Endothelial cell of umbilical vein (primary cell): ENCODE measurements at regions not wholly inside any gene's neighbourhood (a gene's known extent, or its start where the extent isn't known, plus 50 kb on each side); places are given as distances from the start of the nearest gene placed in this dataset.

Experiments
- BruUV-seq: library from RNA; stranded (reverse); fragments of 400-500 nt; replicated peaks from 2 replicates; lab custom pipeline; 2021; lab: Mats Ljungman, UMichigan
- CTCF ChIA-PET: fragments of 300-600, 350-600 bp; sonication (Branson Sonifier 250); formaldehyde crosslinking; loops from one replicate; lab custom pipeline; 2021; ENCODE audit warnings: antibody characterized with exemption, inconsistent platforms; lab: Charles Lee
- POLR2A ChIA-PET: fragments of 300-600, 350-600 bp; sonication (Branson Sonifier 250); formaldehyde crosslinking; loops from one replicate; lab custom pipeline; 2021; ENCODE audit warnings: antibody characterized with exemption, inconsistent platforms; lab: Charles Lee
- DNase-seq: peaks from one replicate; pipeline ENCODE4 v3.0.0-alpha.2; 2011; ENCODE audit warnings: low read depth, low spot score
- FAIRE-seq: peaks from 2 replicates; lab custom pipeline; 2011; peaks lifted over from hg19 to GRCh38; lab: Jason Lieb, UNC
- H2AFZ ChIP-seq: 2 replicates; pipeline ENCODE4 v1.6.0; 2012; ENCODE audit warnings: low read depth, low read length, control low read depth, inconsistent platforms
- H3K27ac ChIP-seq: 2 replicates; pipeline ENCODE4 v1.5.1; 2011; ENCODE audit warnings: low read depth, mild to moderate bottlenecking, control low read depth, low read length, moderate library complexity; ENCODE audit not compliant: insufficient read depth
- H3K27me3 ChIP-seq, 2 experiments: 2 replicates each; pipeline versions ENCODE4 v1.6.0 to v1.6.1; 2011; ENCODE audit warnings: low read length in 2 of 2, mixed read lengths in 1 of 2; ENCODE audit not compliant: control insufficient read depth in 2 of 2, insufficient read depth in 2 of 2
- H3K36me3 ChIP-seq, 2 experiments: 2 replicates in 1 of 2; 3 replicates in 1 of 2; pipeline ENCODE4 v1.5.1; 2011; ENCODE audit warnings: low read length in 2 of 2, mild to moderate bottlenecking in 1 of 2, moderate library complexity in 1 of 2; ENCODE audit not compliant: control insufficient read depth in 2 of 2, insufficient read depth in 2 of 2; ENCODE audit errors: extremely low read depth in 1 of 2
- H3K4me1 ChIP-seq: 3 replicates; pipeline ENCODE4 v1.5.1; 2011; ENCODE audit warnings: mild to moderate bottlenecking, low read length; ENCODE audit not compliant: control insufficient read depth, insufficient read depth; ENCODE audit errors: extremely low read depth
- H3K4me2 ChIP-seq: 2 replicates; pipeline ENCODE4 v1.6.1; 2011; ENCODE audit warnings: low read length, control low read depth, mixed read lengths; ENCODE audit not compliant: insufficient read depth
- H3K4me3 ChIP-seq, 3 experiments: fragments of 200-600 bp in 1 of 3; sonication (generic), shearing (Covaris generic) in 1 of 3; replicated peaks in 1 of 3; 2 replicates each; pipeline ENCODE4 v1.5.1; 2011 to 2016; ENCODE audit warnings: control low read depth in 3 of 3, low read length in 3 of 3, mild to moderate bottlenecking in 2 of 3, inconsistent platforms in 1 of 3, low read depth in 1 of 3, moderate library complexity in 1 of 3; ENCODE audit not compliant: insufficient read depth in 1 of 3
- H3K79me2 ChIP-seq: 2 replicates; pipeline ENCODE4 v1.6.0; 2012; ENCODE audit warnings: low read length, inconsistent platforms; ENCODE audit not compliant: control insufficient read depth, insufficient read depth
- H3K9ac ChIP-seq: replicated peaks from 2 replicates; pipeline ENCODE3; 2011; ENCODE audit warnings: low read length, control low read depth; ENCODE audit not compliant: insufficient read depth; ENCODE audit errors: extremely low read depth
- H3K9me1 ChIP-seq: replicated peaks from 3 replicates; pipeline ENCODE4 v1.6.0; 2011; ENCODE audit warnings: mild to moderate bottlenecking, low read length; ENCODE audit not compliant: control insufficient read depth, insufficient read depth; ENCODE audit errors: extremely low read depth
- H3K9me3 ChIP-seq: replicated peaks from 2 replicates; pipeline ENCODE4 v1.5.1; 2012; ENCODE audit warnings: low read length, inconsistent platforms; ENCODE audit not compliant: control insufficient read depth, insufficient read depth
- H4K20me1 ChIP-seq: replicated peaks from 2 replicates; pipeline ENCODE3; 2011; ENCODE audit warnings: mild to moderate bottlenecking, low read length; ENCODE audit not compliant: control insufficient read depth, insufficient read depth; ENCODE audit errors: extremely low read depth
- EZH2 ChIP-seq: IDR thresholded peaks from 2 replicates; pipeline ENCODE4 v1.6.1; 2012; ENCODE audit warnings: borderline replicate concordance, low read depth, mild to moderate bottlenecking, moderate library complexity, low read length, inconsistent platforms; ENCODE audit not compliant: severe bottlenecking
- FOS ChIP-seq: IDR thresholded peaks from 2 replicates; pipeline ENCODE4 v1.6.1; 2011; ENCODE audit warnings: mild to moderate bottlenecking, low read length, moderate library complexity, borderline replicate concordance; ENCODE audit not compliant: insufficient read depth
- GATA2 ChIP-seq: IDR thresholded peaks from 2 replicates; pipeline ENCODE4 v1.7.0; 2011; ENCODE audit warnings: low read depth, mild to moderate bottlenecking, moderate library complexity, mixed read lengths, low read length; ENCODE audit not compliant: insufficient read length, insufficient read depth
- JUN ChIP-seq: IDR thresholded peaks from 2 replicates; pipeline ENCODE4 v1.6.1; 2011; ENCODE audit warnings: borderline replicate concordance, low read depth; ENCODE audit not compliant: insufficient read length, insufficient read depth
- MYC ChIP-seq: IDR thresholded peaks from one replicate; pipeline ENCODE4 v1.6.1; 2011; ENCODE audit warnings: mild to moderate bottlenecking, low read depth, low read length
- POLR2A ChIP-seq: IDR thresholded peaks from 2 replicates; pipeline ENCODE4 v1.6.1; 2012; ENCODE audit warnings: low read depth, mild to moderate bottlenecking, control low read depth, low read length
- POLR2AphosphoS5 ChIP-seq: IDR thresholded peaks from 2 replicates; pipeline ENCODE4 v1.6.1; 2012; ENCODE audit warnings: low read depth, mild to moderate bottlenecking, control low read depth, low read length, moderate library complexity; ENCODE audit not compliant: insufficient read depth
- dilution Hi-C: fragments of 300-500 bp; cut with MboI; formaldehyde crosslinking; loops from one replicate; pipeline ENCODE4 v1.15.0; 2019; ENCODE audit warnings: low sequenced_read_pairs; ENCODE audit not compliant: extremely low pct_ligation_motif_present
- intact Hi-C: fragments of 100-400 bp; cut with micrococcal nuclease; formaldehyde crosslinking; loops from one replicate; pipeline ENCODE4 v1.10.0; 2022
- TF ChIP-seq, protein P1 (sequence below), 2 donors: IDR thresholded peaks; 1 replicate in 1 of 2; 2 replicates in 1 of 2; pipeline ENCODE4 v1.5.1; 2011; ENCODE audit warnings: low read length in 2 of 2, mild to moderate bottlenecking in 2 of 2, moderate library complexity in 2 of 2, control low read depth in 1 of 2, inconsistent platforms in 1 of 2, low read depth in 1 of 2; ENCODE audit not compliant: insufficient read depth in 1 of 2; ENCODE audit errors: extremely low read depth in 1 of 2
- TF ChIP-seq, protein P2 (sequence below): IDR thresholded peaks from 2 replicates; pipeline ENCODE4 v1.6.1; 2011; ENCODE audit not compliant: insufficient read depth, insufficient read length

DNA sequence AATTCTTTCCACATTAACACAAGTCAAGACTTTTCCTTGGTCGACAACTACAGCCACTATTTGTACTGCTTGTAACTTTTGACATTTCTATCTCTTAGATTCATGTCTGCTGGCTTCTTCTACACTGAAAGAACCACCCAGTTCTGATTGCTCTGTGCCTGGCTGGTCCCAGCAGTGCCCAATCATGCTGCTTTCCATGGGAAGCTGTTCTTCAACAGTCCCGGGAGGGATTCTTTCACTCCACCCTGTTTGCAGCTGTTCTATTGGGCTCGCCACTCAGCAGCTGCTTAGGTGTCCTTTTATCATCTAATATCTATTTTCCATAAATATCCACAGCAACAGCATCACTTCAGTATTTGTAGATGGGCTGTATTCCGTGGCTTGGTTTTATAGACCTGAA is 471.1 kb upstream of the SMIM21 start:
- BruUV-seq: no TSS peak
- no peaks in the 10 kb centered on the region for H3K4me1 ChIP-seq
- FAIRE-seq (no peak), DNase-seq (no peak)
- no peak overlapping the region for H3K4me3 ChIP-seq
- TF ChIP-seq, protein P1, sequence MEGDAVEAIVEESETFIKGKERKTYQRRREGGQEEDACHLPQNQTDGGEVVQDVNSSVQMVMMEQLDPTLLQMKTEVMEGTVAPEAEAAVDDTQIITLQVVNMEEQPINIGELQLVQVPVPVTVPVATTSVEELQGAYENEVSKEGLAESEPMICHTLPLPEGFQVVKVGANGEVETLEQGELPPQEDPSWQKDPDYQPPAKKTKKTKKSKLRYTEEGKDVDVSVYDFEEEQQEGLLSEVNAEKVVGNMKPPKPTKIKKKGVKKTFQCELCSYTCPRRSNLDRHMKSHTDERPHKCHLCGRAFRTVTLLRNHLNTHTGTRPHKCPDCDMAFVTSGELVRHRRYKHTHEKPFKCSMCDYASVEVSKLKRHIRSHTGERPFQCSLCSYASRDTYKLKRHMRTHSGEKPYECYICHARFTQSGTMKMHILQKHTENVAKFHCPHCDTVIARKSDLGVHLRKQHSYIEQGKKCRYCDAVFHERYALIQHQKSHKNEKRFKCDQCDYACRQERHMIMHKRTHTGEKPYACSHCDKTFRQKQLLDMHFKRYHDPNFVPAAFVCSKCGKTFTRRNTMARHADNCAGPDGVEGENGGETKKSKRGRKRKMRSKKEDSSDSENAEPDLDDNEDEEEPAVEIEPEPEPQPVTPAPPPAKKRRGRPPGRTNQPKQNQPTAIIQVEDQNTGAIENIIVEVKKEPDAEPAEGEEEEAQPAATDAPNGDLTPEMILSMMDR (IDR thresholded peaks at IDR 0.05; ENCODE audit: extremely low read depth in 1 of 2, insufficient read depth in 1 of 2, low read depth in 1 of 2, low read length in 2 of 2): no peak
- TF ChIP-seq EZH2 (no peak), POLR2AphosphoS5 (no peak), MYC (no peak), JUN (no peak), POLR2A (no peak), FOS (no peak), GATA2 (no peak)
- TF ChIP-seq, protein P2, sequence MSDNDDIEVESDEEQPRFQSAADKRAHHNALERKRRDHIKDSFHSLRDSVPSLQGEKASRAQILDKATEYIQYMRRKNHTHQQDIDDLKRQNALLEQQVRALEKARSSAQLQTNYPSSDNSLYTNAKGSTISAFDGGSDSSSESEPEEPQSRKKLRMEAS: no peak
- H3K9ac ChIP-seq: no peak overlapping the region
- no peaks in the 10 kb centered on the region for H3K27me3 ChIP-seq
- H3K27ac ChIP-seq: no peak overlapping the region
- intact Hi-C loops: no loop called here
- ChIA-PET CTCF (no interaction called here), POLR2A (no interaction called here)
- no peak overlapping the region for H3K4me2 ChIP-seq
- no peaks in the 10 kb centered on the region for H3K36me3 ChIP-seq
- H3K9me3 ChIP-seq: peaks cover 4% of the 10 kb centered on the region
- H3K9me1 ChIP-seq: no peaks in the 10 kb centered on the region
- no peaks in the 10 kb centered on the region for H3K79me2 ChIP-seq
- no peak overlapping the region for H2AFZ ChIP-seq
- dilution Hi-C loops: no loop called here
- H4K20me1 ChIP-seq: no peaks in the 10 kb centered on the region
